Mesothelial cell of epicardium (in vitro differentiated cells): ENCODE measurements at regions not wholly inside any gene's neighbourhood (a gene's known extent, or its start where the extent isn't known, plus 50 kb on each side); places are given as distances from the start of the nearest gene placed in this dataset.

Source experiments
- DNase-seq, 2 experiments: peaks; one replicate each; pipeline ENCODE4 v3.0.0; 2021; ENCODE audit warnings: low spot score in 2 of 2; ENCODE audit not compliant: unreplicated experiment in 2 of 2
- H3K27ac Mint-ChIP-seq: 2 replicates; pipeline ENCODE4 v1.8.0; 2021; ENCODE audit warnings: mixed read lengths
- H3K27me3 Mint-ChIP-seq: 2 replicates; pipeline ENCODE4 v1.8.0; 2021; ENCODE audit warnings: low read depth, mixed read lengths
- H3K36me3 Mint-ChIP-seq: 2 replicates; pipeline ENCODE4 v1.8.0; 2021; ENCODE audit warnings: mixed read lengths
- H3K4me1 Mint-ChIP-seq: 2 replicates; pipeline ENCODE4 v1.8.0; 2021; ENCODE audit warnings: mixed read lengths
- H3K4me3 Mint-ChIP-seq: 2 replicates; pipeline ENCODE4 v1.8.0; 2021; ENCODE audit warnings: mild to moderate bottlenecking, moderate library complexity, mixed read lengths
- H3K9me3 Mint-ChIP-seq: 2 replicates; pipeline ENCODE4 v1.8.0; 2021; ENCODE audit warnings: mixed read lengths
- TF ChIP-seq, protein P1 (sequence below): fragments of 200-600 bp; sonication (generic); IDR thresholded peaks from one replicate; pipeline ENCODE4 v1.5.0; 2021; ENCODE audit warnings: antibody characterized with exemption; ENCODE audit not compliant: unreplicated experiment

- Mint-ChIP-seq H3K27ac (no peak overlapping the region), H3K4me1 (no peaks in the 10 kb centered on the region), H3K36me3 (no peaks in the 10 kb centered on the region), H3K27me3 (peaks cover 3% of the 10 kb centered on the region), H3K4me3 (no peak overlapping the region), H3K9me3 (peaks cover 24% of the 10 kb centered on the region)
- TF ChIP-seq, protein P1, sequence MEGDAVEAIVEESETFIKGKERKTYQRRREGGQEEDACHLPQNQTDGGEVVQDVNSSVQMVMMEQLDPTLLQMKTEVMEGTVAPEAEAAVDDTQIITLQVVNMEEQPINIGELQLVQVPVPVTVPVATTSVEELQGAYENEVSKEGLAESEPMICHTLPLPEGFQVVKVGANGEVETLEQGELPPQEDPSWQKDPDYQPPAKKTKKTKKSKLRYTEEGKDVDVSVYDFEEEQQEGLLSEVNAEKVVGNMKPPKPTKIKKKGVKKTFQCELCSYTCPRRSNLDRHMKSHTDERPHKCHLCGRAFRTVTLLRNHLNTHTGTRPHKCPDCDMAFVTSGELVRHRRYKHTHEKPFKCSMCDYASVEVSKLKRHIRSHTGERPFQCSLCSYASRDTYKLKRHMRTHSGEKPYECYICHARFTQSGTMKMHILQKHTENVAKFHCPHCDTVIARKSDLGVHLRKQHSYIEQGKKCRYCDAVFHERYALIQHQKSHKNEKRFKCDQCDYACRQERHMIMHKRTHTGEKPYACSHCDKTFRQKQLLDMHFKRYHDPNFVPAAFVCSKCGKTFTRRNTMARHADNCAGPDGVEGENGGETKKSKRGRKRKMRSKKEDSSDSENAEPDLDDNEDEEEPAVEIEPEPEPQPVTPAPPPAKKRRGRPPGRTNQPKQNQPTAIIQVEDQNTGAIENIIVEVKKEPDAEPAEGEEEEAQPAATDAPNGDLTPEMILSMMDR = no peak
- no peak for DNase-seq
These were observed 199.1 kb upstream of the PCSK5 start for GRCh38 chr9:75691408-75691807.

- no peaks in the 10 kb centered on the region for H3K4me1 Mint-ChIP-seq
- DNase-seq = no peak
- no peak overlapping the region for H3K27ac Mint-ChIP-seq
- H3K36me3 Mint-ChIP-seq = no peaks in the 10 kb centered on the region
- peaks cover 3% of the 10 kb centered on the region for H3K27me3 Mint-ChIP-seq
- H3K9me3 Mint-ChIP-seq = peaks cover 24% of the 10 kb centered on the region
- H3K4me3 Mint-ChIP-seq = no peak overlapping the region
- TF ChIP-seq, protein P1 = no peak
These were observed 198.2 kb upstream of the PCSK5 start for GRCh38 chr9:75692309-75692708.

DNA sequence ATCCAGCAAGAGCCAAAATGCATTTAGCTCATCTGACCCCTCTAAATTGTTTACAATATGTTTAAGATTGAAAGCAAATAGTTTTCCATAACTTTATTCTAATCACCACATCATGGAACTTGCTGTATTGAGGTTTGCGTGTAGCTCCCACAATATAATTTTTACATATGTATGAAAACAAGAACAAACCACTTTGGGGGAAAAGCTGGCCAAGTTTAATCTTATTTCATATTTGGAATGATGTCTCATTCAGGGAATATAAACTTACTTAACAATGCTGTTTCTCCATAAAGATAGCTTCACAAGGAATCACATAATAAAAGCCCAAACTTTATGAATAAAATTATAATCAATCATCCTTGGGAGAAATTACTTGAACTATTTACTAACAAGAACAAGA, 194.6 kb upstream of the PCSK5 start:
- H3K27me3 Mint-ChIP-seq = peaks cover 3% of the 10 kb centered on the region
- H3K4me3 Mint-ChIP-seq = no peak overlapping the region
- H3K4me1 Mint-ChIP-seq = peaks cover 5% of the 10 kb centered on the region
- no peak for DNase-seq
- H3K9me3 Mint-ChIP-seq = peaks cover 3% of the 10 kb centered on the region
- no peak overlapping the region for H3K27ac Mint-ChIP-seq
- TF ChIP-seq, protein P1 = no peak
- no peaks in the 10 kb centered on the region for H3K36me3 Mint-ChIP-seq

- H3K36me3 Mint-ChIP-seq = no peaks in the 10 kb centered on the region
- H3K4me3 Mint-ChIP-seq = no peak overlapping the region
- TF ChIP-seq, protein P1 = no peak
- no peak for DNase-seq
- peaks cover 3% of the 10 kb centered on the region for H3K27me3 Mint-ChIP-seq
- no peak overlapping the region for H3K27ac Mint-ChIP-seq
- no peaks in the 10 kb centered on the region for H3K9me3 Mint-ChIP-seq
- peaks cover 5% of the 10 kb centered on the region for H3K4me1 Mint-ChIP-seq
These were observed 191.5 kb upstream of the PCSK5 start for GRCh38 chr9:75699017-75699416.

DNA sequence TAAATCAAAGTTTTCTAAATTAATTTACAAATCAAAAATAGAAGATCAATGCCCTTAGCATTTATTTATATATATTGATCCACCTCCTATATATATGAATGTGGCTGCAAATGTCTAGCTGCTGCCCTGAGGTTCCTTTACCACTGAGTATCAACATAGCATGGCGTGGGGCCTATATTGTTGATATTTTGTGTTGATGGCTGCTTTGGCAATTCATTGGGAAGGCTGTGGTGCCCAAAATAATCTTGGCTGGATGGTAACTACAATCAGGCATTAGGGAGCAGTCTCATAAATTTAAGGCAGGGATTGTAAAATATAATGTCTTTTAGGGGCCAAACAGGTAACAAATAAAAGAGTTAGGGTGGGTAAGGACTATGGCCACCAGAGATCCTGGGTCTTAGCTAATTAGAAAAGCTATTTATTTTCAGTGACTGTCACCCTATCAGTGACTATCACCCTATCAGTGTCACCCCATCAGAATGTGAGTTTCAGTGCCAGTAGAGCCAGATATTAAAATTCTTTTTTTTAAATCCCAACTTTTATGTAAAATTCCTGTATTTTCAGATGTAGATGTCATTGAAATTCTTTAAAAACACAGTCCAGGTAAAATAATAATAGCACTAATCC, 190.7 kb upstream of the PCSK5 start:
- Mint-ChIP-seq H3K36me3 (no peaks in the 10 kb centered on the region), H3K27ac (no peak overlapping the region), H3K4me1 (peaks cover 5% of the 10 kb centered on the region), H3K27me3 (peaks cover 3% of the 10 kb centered on the region), H3K9me3 (no peaks in the 10 kb centered on the region), H3K4me3 (no peak overlapping the region)
- DNase-seq = no peak
- TF ChIP-seq, protein P1 = no peak

- H3K4me1 Mint-ChIP-seq = peaks cover 5% of the 10 kb centered on the region
These were observed 190.2 kb upstream of the PCSK5 start for GRCh38 chr9:75700252-75700640.

More at GRCh38 chr9:75700252-75700640, 190.2 kb upstream of the PCSK5 start:
- H3K4me3 Mint-ChIP-seq = no peak overlapping the region
- H3K9me3 Mint-ChIP-seq = no peaks in the 10 kb centered on the region
- DNase-seq = no peak
- H3K36me3 Mint-ChIP-seq = no peaks in the 10 kb centered on the region
- no peak overlapping the region for H3K27ac Mint-ChIP-seq
- TF ChIP-seq, protein P1 = no peak
- peaks cover 3% of the 10 kb centered on the region for H3K27me3 Mint-ChIP-seq
